PC-3 (cell line): ENCODE measurements at regions not wholly inside any gene's neighbourhood (a gene's known extent, or its start where the extent isn't known, plus 50 kb on each side); places are given as distances from the start of the nearest gene placed in this dataset.
A peak's percentile ranks its signal among the peaks of the same experiment; 100 is the strongest.

Experiments
- ATAC-seq: fragments of 200-7000 bp; cut with Tn5 transposase; 2 replicates; pipeline ENCODE4 v1.9.1; 2020; ENCODE audit warnings: mild to moderate bottlenecking, moderate library complexity
- BruUV-seq: library from RNA; stranded (reverse); fragments of 400-500 nt; replicated peaks from 2 replicates; lab custom pipeline; 2021; lab: Mats Ljungman, UMichigan
- CTCF ChIA-PET: fragments of 300-600 bp; sonication (Branson Sonifier 250); formaldehyde crosslinking; loops from one replicate; lab custom pipeline; 2022; ENCODE audit warnings: antibody characterized with exemption; lab: Charles Lee
- POLR2A ChIA-PET: fragments of 300-600 bp; sonication (Branson Sonifier 250); formaldehyde crosslinking; loops from one replicate; lab custom pipeline; 2022; ENCODE audit warnings: antibody characterized with exemption; ENCODE audit not compliant: unreplicated experiment; lab: Charles Lee
- DNase-seq: peaks from one replicate; pipeline ENCODE4 v3.0.0-alpha.2; 2015
- H2AFZ ChIP-seq: fragments of 300-600 bp; sonication (generic); 2 replicates; pipeline ENCODE4 v1.6.0; 2016; ENCODE audit warnings: antibody characterized with exemption, low read length
- H3F3A ChIP-seq: fragments of 300-600 bp; sonication (generic); one replicate; pipeline ENCODE4 v1.6.0; 2017; ENCODE audit warnings: antibody characterized with exemption, low read length, control low read depth, mild to moderate bottlenecking; ENCODE audit not compliant: unreplicated experiment
- H3K27ac ChIP-seq: fragments of 300-600 bp; sonication (generic); 2 replicates; pipeline ENCODE4 v1.5.1; 2016; ENCODE audit warnings: mild to moderate bottlenecking, low read length
- H3K27me3 ChIP-seq: fragments of 300-600 bp; sonication (generic); 2 replicates; pipeline ENCODE4 v1.6.1; 2016; ENCODE audit warnings: low read length, mixed read lengths
- H3K36me3 ChIP-seq: fragments of 300-600 bp; sonication (generic); 2 replicates; pipeline ENCODE4 v1.6.1; 2016; ENCODE audit warnings: low read depth, mixed run types, low read length, mixed read lengths
- H3K4me1 ChIP-seq: fragments of 300-600 bp; sonication (generic); 2 replicates; pipeline ENCODE4 v1.5.1; 2016; ENCODE audit warnings: low read length; ENCODE audit not compliant: insufficient read depth
- H3K4me2 ChIP-seq: fragments of 300-600 bp; sonication (generic); 2 replicates; pipeline ENCODE4 v1.6.0; 2016; ENCODE audit warnings: low read length
- H3K4me3 ChIP-seq: fragments of 300-600 bp; sonication (generic); 2 replicates; pipeline ENCODE4 v1.5.1; 2016; ENCODE audit warnings: mild to moderate bottlenecking, low read length, mixed read lengths
- H3K79me2 ChIP-seq: fragments of 300-600 bp; sonication (generic); 2 replicates; pipeline ENCODE4 v1.6.1; 2017; ENCODE audit warnings: low read length, mixed read lengths
- H3K9ac ChIP-seq: fragments of 300-600 bp; sonication (generic); 2 replicates; pipeline ENCODE4 v1.6.0; 2016; ENCODE audit warnings: mild to moderate bottlenecking, low read length
- H3K9me2 ChIP-seq: fragments of 300-600 bp; sonication (generic); replicated peaks from 2 replicates; pipeline ENCODE4 v1.6.1; 2016; ENCODE audit warnings: mixed run types, low read length, mixed read lengths
- H3K9me3 ChIP-seq: fragments of 300-600 bp; sonication (generic); 2 replicates; pipeline ENCODE4 v1.6.1; 2016; ENCODE audit warnings: low read length, mixed read lengths
- H4K20me1 ChIP-seq: fragments of 300-600 bp; sonication (generic); 2 replicates; pipeline ENCODE4 v1.6.1; 2016; ENCODE audit warnings: low read length, mixed read lengths
- CTCF ChIP-seq: fragments of 300-600 bp; sonication (generic); conservative IDR thresholded peaks from 2 replicates; pipeline ENCODE4 v1.5.1; 2017; ENCODE audit warnings: antibody characterized with exemption, low read depth, mild to moderate bottlenecking, low read length
- EZH2 ChIP-seq: fragments of 300-600 bp; sonication (generic); IDR thresholded peaks from one replicate; pipeline ENCODE4 v1.6.1; 2017; ENCODE audit warnings: antibody characterized with exemption, mild to moderate bottlenecking, low read length; ENCODE audit not compliant: unreplicated experiment
- EZH2phosphoT487 ChIP-seq: fragments of 300-600 bp; sonication (generic); IDR thresholded peaks from 2 replicates; pipeline ENCODE4 v1.6.1; 2018; ENCODE audit warnings: mild to moderate bottlenecking, antibody characterized with exemption, low read length, borderline replicate concordance
- intact Hi-C: fragments of 100-400 bp; cut with micrococcal nuclease; formaldehyde crosslinking; loops from 2 replicates; pipeline ENCODE4 v1.9.0; 2023

GRCh38 chr13:76768384-76768783 is 117.8 kb downstream of the KCTD12 start:
- no peak for ATAC-seq

GRCh38 chr13:76764916-76765315 is 121.3 kb downstream of the KCTD12 start:
- H3K4me2 ChIP-seq, result no peak overlapping the region
- DNase-seq, result no peak
- no peaks in the 10 kb centered on the region for H3K9me2 ChIP-seq
- no peak for ATAC-seq
- H3K9me3 ChIP-seq, result no peaks in the 10 kb centered on the region
- H2AFZ ChIP-seq, result no peak overlapping the region
- no TSS peak for BruUV-seq
- intact Hi-C loops, result no loop called here
- no peak overlapping the region for H3K9ac ChIP-seq
- TF ChIP-seq CTCF (no peak), EZH2phosphoT487 (no peak), EZH2 (no peak)
- no peaks in the 10 kb centered on the region for H3K36me3 ChIP-seq
- no peaks in the 10 kb centered on the region for H4K20me1 ChIP-seq
- no peak overlapping the region for H3K27ac ChIP-seq
- no peaks in the 10 kb centered on the region for H3K27me3 ChIP-seq
- no peaks in the 10 kb centered on the region for H3K4me1 ChIP-seq
- no peak overlapping the region for H3K4me3 ChIP-seq
- H3K79me2 ChIP-seq, result no peaks in the 10 kb centered on the region
- ChIA-PET CTCF (no interaction called here), POLR2A (no interaction called here)
- no peaks in the 10 kb centered on the region for H3F3A ChIP-seq

More at GRCh38 chr13:76768384-76768783, 117.8 kb downstream of the KCTD12 start:
- POLR2A ChIA-PET, result no interaction called here
- DNase-seq, result no peak
- CTCF ChIA-PET, result no interaction called here
- no peaks in the 10 kb centered on the region for H3K4me1 ChIP-seq
- TF ChIP-seq CTCF, result no peak
- no peak for TF ChIP-seq EZH2phosphoT487
- no peak for TF ChIP-seq EZH2
- H4K20me1 ChIP-seq, result no peaks in the 10 kb centered on the region
- H3K36me3 ChIP-seq, result no peaks in the 10 kb centered on the region
- intact Hi-C loops, result no loop called here
- BruUV-seq, result no TSS peak
- no peaks in the 10 kb centered on the region for H3K9me2 ChIP-seq
- no peak overlapping the region for H3K4me2 ChIP-seq
- H2AFZ ChIP-seq, result no peak overlapping the region
- no peak overlapping the region for H3K27ac ChIP-seq
- H3K9me3 ChIP-seq, result no peaks in the 10 kb centered on the region
- H3K27me3 ChIP-seq, result no peaks in the 10 kb centered on the region
- no peaks in the 10 kb centered on the region for H3F3A ChIP-seq
- no peaks in the 10 kb centered on the region for H3K79me2 ChIP-seq
- no peak overlapping the region for H3K4me3 ChIP-seq
- H3K9ac ChIP-seq, result no peak overlapping the region

- CTCF ChIA-PET, result no interaction called here
- intact Hi-C loops, result no loop called here
- no peaks in the 10 kb centered on the region for H3F3A ChIP-seq
- POLR2A ChIA-PET, result no interaction called here
- H4K20me1 ChIP-seq, result no peaks in the 10 kb centered on the region
- no peaks in the 10 kb centered on the region for H3K9me3 ChIP-seq
- H3K27me3 ChIP-seq, result no peaks in the 10 kb centered on the region
- no peak overlapping the region for H3K9ac ChIP-seq
- H3K36me3 ChIP-seq, result no peaks in the 10 kb centered on the region
- no peaks in the 10 kb centered on the region for H3K79me2 ChIP-seq
- TF ChIP-seq EZH2, result no peak
- no peak for TF ChIP-seq CTCF
- TF ChIP-seq EZH2phosphoT487, result no peak
- H3K27ac ChIP-seq, result no peak overlapping the region
- H3K9me2 ChIP-seq, result no peaks in the 10 kb centered on the region
- BruUV-seq, result no TSS peak
- no peak overlapping the region for H2AFZ ChIP-seq
- no peak overlapping the region for H3K4me3 ChIP-seq
- H3K4me2 ChIP-seq, result no peak overlapping the region
- no peaks in the 10 kb centered on the region for H3K4me1 ChIP-seq
- peak; percentile 61 for ATAC-seq
- DNase-seq, result peak; percentile 36
Observed at GRCh38 chr13:76764429-76764828, 121.8 kb downstream of the KCTD12 start.
